ENCODE measurements at regions not wholly inside any gene's neighbourhood (a gene's known extent, or its start where the extent isn't known, plus 50 kb on each side); places are given as distances from the start of the nearest gene placed in this dataset.
"Not testable (repeated sequence)": the region's sequence is repeated elsewhere in the genome, so short reads cannot be mapped to it uniquely, and the experiment has no call there.

DNA sequence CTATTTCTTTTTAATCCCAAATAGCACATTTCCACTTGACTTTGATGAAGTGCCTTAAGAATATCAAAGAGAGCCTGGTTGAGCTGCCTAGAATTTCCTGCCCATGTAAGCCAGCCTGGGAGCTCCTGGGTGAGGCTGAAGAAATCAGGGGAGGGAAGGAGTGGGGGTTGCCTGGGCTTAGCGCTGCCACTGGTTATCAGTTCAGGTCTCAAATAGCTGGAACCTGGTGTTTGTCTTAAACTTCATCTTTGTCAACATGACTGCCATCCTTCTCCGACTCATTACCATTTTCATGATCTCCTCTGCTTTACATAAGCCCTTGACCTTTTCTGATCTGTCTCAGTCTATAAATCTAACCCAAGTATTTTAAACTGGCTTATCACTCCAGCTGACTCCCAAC, 151.5 kb downstream of the TTC8 start:
- Histone ChIP-seq H2BK12ac (ENCODE audit: insufficient read length, low read depth, low read length) (no peak overlapping the region), H3K9ac (ENCODE audit: extremely low read depth, insufficient read length, low read length) (no peak overlapping the region), H3K56ac (ENCODE audit: insufficient read length, low read depth, low read length) (no peak overlapping the region), H4K5ac (ENCODE audit: insufficient read length, low read depth, low read length) (no peak overlapping the region), H3K4me1 (ENCODE audit: insufficient read depth, low read length) (no peaks in the 10 kb centered on the region), H3K23me2 (ENCODE audit: insufficient read length, low read depth, low read length, poor library complexity, severe bottlenecking) (peaks cover 4% of the 10 kb centered on the region), H4K91ac (ENCODE audit: insufficient read length, low read depth, low read length) (no peak overlapping the region), H2AFZ (ENCODE audit: low read length) (no peak overlapping the region), H2BK20ac (ENCODE audit: low read depth, low read length, poor library complexity, severe bottlenecking) (no peak overlapping the region), H3K79me1 (ENCODE audit: insufficient read depth, low read depth, low read length, poor library complexity, severe bottlenecking) (no peaks in the 10 kb centered on the region), H3K9me3 (ENCODE audit: control insufficient read depth, low read depth, low read length) (no peaks in the 10 kb centered on the region), H3K27me3 (ENCODE audit: insufficient read depth, low read length) (no peaks in the 10 kb centered on the region), H4K20me1 (ENCODE audit: control insufficient read depth, insufficient read depth, insufficient read length) (no peaks in the 10 kb centered on the region), H3K18ac (ENCODE audit: insufficient read length, low read depth, low read length) (no peak overlapping the region), H3T11ph (ENCODE audit: low read length) (no peak overlapping the region), H3K4me2 (ENCODE audit: insufficient read depth, insufficient read length, low read length) (no peak overlapping the region), H2BK120ac (ENCODE audit: low read depth, low read length, poor library complexity, severe bottlenecking) (no peak overlapping the region), H3K23ac (ENCODE audit: insufficient read length, low read depth, low read length) (no peak overlapping the region), H2BK15ac (ENCODE audit: low read depth, low read length) (no peak overlapping the region), H3K14ac (ENCODE audit: insufficient read depth, low read length) (no peak overlapping the region), H4K8ac (replicated peaks; ENCODE audit: insufficient read length, low read depth, low read length) (no peak overlapping the region), H3K27ac (ENCODE audit: insufficient read length, low read depth, low read length) (no peak overlapping the region), H2BK5ac (ENCODE audit: insufficient read length, low read length) (no peak overlapping the region), H3K4ac (ENCODE audit: low read depth, low read length) (no peak overlapping the region), H2AK5ac (ENCODE audit: insufficient read length, low read length) (no peak overlapping the region), H3K79me2 (ENCODE audit: insufficient read depth, low read length) (no peaks in the 10 kb centered on the region)
- Mint-ChIP-seq H3K27ac (no peak overlapping the region), H3K4me3 (no peak overlapping the region), H3K4me1 (peaks cover 3 to 6% of the 10 kb centered on the region in 2 experiments; a peak in 3 of 4 replicates), H3K27me3 (ENCODE audit: low read depth) (peaks cover 24% of the 10 kb centered on the region), H3K36me3 (ENCODE audit: insufficient read depth in 1 of 3, low read depth in 3 of 3) (no peaks in the 10 kb centered on the region), H3K9me3 (peaks cover under 1 to 1% of the 10 kb centered on the region in 2 experiments; a peak in 1 of 5 replicates)
- TF ChIP-seq, protein P1, sequence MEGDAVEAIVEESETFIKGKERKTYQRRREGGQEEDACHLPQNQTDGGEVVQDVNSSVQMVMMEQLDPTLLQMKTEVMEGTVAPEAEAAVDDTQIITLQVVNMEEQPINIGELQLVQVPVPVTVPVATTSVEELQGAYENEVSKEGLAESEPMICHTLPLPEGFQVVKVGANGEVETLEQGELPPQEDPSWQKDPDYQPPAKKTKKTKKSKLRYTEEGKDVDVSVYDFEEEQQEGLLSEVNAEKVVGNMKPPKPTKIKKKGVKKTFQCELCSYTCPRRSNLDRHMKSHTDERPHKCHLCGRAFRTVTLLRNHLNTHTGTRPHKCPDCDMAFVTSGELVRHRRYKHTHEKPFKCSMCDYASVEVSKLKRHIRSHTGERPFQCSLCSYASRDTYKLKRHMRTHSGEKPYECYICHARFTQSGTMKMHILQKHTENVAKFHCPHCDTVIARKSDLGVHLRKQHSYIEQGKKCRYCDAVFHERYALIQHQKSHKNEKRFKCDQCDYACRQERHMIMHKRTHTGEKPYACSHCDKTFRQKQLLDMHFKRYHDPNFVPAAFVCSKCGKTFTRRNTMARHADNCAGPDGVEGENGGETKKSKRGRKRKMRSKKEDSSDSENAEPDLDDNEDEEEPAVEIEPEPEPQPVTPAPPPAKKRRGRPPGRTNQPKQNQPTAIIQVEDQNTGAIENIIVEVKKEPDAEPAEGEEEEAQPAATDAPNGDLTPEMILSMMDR (conservative IDR thresholded peaks at IDR 0.05): no peak
- no CpG with 5 or more reads among the region's 2 CpGs for WGBS (ENCODE audit: extremely low coverage, insufficient read length, low lambda C conversion rate)
- no peak for DNase-seq

DNA sequence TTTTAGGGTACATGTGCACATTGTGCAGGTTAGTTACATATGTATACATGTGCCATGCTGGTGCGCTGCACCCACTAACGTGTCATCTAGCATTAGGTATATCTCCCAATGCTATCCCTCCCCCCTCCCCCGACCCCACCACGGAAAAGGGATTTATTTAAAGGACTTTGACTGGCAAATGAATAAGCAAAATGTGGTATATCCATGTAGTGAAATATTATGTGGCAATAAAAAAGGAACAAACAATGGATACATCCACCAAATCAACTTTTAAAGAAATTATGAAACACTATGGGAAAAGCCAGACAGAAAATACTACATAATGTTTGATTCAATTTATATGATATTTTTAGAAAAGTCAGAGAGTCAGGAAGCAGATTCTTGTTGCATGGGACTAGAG, 156.5 kb downstream of the TTC8 start:
- H4K5ac ChIP-seq (ENCODE audit: insufficient read length, low read depth, low read length); H2AFZ ChIP-seq (ENCODE audit: low read length); H3K9ac ChIP-seq (ENCODE audit: extremely low read depth, insufficient read length, low read length); H3K4me3 Mint-ChIP-seq; H2BK12ac ChIP-seq (ENCODE audit: insufficient read length, low read depth, low read length); H3K27ac Mint-ChIP-seq; H2BK5ac ChIP-seq (ENCODE audit: insufficient read length, low read length); H3K27ac ChIP-seq (ENCODE audit: insufficient read length, low read depth, low read length); H3K4ac ChIP-seq (ENCODE audit: low read depth, low read length); H3K23ac ChIP-seq (ENCODE audit: insufficient read length, low read depth, low read length); H3K9me3 ChIP-seq (ENCODE audit: control insufficient read depth, low read depth, low read length); H3K9me3 Mint-ChIP-seq; H2BK20ac ChIP-seq (ENCODE audit: low read depth, low read length, poor library complexity, severe bottlenecking); H2BK15ac ChIP-seq (ENCODE audit: low read depth, low read length); H3K18ac ChIP-seq (ENCODE audit: insufficient read length, low read depth, low read length); H3K4me1 Mint-ChIP-seq; H2AK5ac ChIP-seq (ENCODE audit: insufficient read length, low read length); H3T11ph ChIP-seq (ENCODE audit: low read length); DNase-seq; H3K14ac ChIP-seq (ENCODE audit: insufficient read depth, low read length); H4K91ac ChIP-seq (ENCODE audit: insufficient read length, low read depth, low read length); H3K79me1 ChIP-seq (ENCODE audit: insufficient read depth, low read depth, low read length, poor library complexity, severe bottlenecking); H3K4me1 ChIP-seq (ENCODE audit: insufficient read depth, low read length); H3K27me3 ChIP-seq (ENCODE audit: insufficient read depth, low read length); H3K4me2 ChIP-seq (ENCODE audit: insufficient read depth, insufficient read length, low read length); H4K20me1 ChIP-seq (ENCODE audit: control insufficient read depth, insufficient read depth, insufficient read length); H3K56ac ChIP-seq (ENCODE audit: insufficient read length, low read depth, low read length); H3K79me2 ChIP-seq (ENCODE audit: insufficient read depth, low read length); H3K23me2 ChIP-seq (ENCODE audit: insufficient read length, low read depth, low read length, poor library complexity, severe bottlenecking); H2BK120ac ChIP-seq (ENCODE audit: low read depth, low read length, poor library complexity, severe bottlenecking); H3K36me3 Mint-ChIP-seq (ENCODE audit: insufficient read depth in 1 of 3, low read depth in 3 of 3); H4K8ac ChIP-seq (replicated peaks; ENCODE audit: insufficient read length, low read depth, low read length): not testable (repeated sequence)
- WGBS (ENCODE audit: extremely low coverage, insufficient read length, low lambda C conversion rate): no CpG with 5 or more reads among the region's 4 CpGs
- H3K27me3 Mint-ChIP-seq (ENCODE audit: low read depth): peaks cover 26% of the 10 kb centered on the region
